ENCODE measurements at regions not wholly inside any gene's neighbourhood (a gene's known extent, or its start where the extent isn't known, plus 50 kb on each side); places are given as distances from the start of the nearest gene placed in this dataset.

DNA sequence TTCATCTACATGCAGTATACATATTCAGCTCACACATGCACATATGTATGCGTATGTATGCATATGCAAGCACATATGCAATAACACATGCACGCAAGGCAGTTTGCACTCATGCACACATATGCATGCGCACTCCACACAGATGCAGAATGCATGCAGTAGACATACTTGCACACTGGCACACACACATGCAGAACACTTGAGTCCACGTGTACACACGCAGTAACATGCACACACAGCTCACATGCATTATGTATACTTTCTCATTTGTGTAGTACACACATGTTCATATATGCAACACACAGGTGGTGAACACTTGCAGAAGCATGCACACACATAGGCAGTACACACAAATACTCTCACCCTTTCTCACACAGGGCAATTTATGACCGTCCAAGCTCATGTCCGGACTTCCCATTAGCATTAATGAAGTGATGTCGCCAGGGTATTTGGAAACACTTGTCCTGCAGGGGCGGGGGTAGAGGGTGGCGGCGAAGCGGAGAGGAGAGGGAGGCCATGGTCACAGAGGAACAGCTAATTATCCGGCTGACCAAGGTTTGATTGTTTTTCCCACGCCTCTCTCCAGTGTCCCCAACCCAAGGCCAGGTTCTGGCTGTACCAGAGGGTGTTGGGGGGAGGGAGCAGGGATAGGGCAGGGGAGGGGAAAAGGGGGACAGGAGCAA, 91.3 kb downstream of the VEGFA start:
- DNase-seq: no peak

DNA sequence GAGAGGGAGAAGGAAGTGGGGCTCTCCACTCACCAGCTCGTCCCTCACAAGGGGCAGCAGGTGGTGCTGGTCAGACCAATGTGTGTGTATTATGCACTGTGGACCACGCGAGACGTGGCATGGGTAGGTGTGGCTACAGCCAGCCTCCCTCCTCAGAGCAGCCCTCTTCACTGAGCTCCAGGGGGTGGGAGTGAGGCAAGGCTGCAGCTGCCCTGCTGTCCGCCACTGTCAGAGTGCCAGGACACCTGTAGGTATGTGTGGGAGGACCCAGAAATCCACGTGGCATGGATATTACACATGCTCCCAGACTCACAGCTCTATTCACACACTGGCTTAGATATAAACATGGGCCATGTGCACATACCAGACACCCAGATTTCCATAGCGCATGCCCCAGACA, 90.3 kb downstream of the VEGFA start:
- no peak for DNase-seq

DNA sequence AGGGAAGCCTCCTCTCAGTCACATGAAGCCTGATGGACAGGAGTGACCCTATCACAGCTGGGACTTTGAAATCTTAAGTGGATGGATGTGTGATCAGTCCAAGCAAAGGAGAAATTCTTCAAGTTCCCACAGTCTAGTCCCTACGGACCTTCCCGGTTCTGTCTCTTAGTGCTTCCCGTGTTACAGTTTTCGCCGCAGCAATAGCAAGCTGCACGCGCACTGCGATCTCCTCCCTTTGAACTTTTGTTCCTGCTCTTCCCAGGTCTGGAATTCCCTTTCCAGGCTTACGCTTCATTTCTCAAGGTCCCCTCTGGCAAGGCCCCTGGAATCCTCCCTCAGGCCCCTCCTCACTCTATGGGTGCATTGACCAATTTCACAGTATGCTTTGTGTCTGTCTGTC, 89.2 kb downstream of the VEGFA start:
- no peak for DNase-seq

DNA sequence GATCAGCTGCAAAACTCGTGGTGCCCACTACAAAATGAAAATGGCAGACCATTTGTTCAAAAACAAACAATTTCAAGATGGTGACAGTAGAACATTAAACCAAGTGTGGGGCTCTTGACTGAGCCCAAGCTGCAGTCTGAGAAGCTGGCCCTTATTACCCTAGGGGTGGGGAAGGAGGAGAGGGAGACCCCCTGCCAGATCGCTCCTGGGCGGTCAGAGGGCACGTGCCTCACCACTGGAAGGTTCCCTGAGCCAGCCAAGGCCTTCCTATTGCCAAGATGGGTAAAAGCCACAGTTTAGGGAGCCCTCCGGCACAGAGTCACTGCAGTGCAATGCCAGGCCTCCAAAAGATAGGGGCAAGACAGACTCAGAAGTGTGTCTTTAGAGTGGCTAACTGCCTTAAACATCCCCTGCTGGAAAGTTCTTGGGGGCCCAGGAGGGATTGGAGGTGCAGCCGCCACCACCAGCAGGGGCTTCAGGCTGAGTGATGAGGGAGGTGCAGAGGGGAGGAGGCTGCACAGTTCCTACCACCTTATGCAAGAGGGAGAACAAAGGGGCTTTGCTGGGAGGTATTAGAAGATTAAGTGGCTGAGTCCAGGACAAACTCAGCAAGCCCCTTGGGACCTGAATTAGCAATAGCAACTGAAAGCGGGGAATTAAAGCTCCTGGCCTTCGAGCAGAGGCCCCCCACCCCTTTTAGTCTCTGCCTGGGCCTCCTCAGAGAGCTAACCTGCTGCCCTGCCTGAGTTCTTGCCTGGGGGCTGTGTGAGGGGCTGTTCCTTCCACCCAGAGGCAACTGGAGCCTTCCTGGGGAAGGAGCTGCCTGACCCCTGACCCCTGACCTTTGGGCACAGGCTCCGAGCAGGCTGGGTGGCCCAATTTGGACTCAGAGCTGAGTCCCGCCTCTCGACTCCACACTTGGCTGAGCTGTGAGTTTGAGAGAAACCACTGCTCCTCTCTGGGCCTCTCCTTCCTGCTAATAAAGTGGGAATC, 88.4 kb downstream of the VEGFA start:
- no peak for DNase-seq

DNA sequence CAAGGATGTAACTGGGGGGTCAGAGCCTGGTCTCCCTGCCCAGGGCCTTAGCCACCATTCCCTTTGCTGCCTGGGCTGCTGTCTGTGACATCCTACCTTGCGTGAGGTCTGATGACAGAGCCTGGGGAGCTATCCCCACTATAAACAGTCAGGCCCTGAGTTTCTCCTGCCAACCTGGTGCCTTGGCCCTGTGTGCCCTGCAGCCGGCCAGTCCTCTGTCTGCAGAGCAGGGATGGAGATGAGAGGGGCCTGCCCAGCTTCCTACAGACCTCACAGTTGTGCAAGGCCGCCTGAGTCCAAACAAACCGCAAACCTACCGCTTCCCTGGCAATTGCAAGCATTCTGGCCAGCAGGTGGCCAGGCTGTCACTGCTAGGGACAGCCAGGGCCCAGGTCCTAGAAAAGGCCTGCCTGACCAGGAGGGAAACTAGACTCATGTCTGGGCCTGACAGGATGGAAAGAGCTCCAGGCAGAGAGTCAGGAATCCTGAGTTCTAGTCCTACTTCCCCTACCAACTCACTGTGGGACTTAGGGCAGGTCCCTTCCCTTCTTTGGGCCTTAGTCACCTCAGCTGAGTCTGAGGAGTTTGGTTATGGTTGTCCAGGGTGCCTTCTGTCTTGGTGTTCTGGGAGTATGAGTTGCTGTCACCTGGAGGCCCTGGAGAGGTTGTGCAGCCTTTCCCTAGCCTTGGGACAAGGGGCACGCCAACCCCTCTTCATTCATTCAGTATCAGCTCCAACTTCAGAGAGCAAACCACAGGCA, 86.2 kb downstream of the VEGFA start:
- DNase-seq: no peak

DNA sequence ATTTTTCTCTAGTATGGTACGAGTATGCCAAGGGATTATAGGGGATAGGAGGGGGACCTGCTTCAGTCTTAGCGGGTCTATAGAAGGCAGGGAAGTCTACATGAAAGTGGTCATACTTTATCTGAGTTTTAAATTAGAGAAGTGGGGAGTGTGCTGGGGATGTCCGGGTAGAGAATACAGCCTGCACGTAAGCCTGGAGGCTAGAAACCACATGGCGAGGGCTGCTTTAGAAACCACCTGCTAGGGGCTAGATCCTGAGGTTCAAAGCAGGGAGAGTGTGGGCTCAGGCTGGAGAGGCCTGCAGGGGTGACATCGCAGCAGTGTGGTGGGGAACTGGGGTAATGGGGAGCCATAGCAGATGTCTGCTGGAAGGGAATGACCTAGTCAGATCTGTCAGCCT, 85.2 kb downstream of the VEGFA start:
- no peak for DNase-seq

DNA sequence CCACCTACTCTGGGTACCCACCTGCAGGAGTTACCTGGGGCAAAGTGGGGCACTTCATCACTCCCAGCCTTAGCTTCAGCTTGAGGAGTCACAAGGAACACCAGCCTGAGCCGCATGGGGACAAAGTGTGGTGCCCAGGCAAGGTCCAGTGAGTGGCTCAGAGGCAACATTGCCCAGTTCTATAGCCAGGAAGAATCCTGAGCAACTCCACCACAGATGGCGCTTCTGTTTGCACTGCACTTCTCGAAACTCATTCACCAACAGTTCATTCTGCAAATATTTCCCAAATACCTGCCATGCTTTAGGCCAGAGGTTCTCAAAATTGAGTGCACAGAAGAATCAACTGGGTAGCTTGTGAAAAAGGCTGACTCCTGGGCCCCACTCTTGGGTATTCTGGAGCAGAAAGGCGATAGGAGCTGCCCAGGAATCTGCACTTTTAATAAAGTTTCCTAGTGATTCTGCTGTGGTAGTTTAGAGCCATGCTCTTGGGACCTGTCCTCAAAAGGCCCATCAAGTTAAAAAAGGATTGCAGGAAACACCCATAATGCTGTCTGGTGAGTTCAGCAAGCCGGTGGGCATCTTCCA, 83.1 kb downstream of the VEGFA start:
- DNase-seq: no peak

DNA sequence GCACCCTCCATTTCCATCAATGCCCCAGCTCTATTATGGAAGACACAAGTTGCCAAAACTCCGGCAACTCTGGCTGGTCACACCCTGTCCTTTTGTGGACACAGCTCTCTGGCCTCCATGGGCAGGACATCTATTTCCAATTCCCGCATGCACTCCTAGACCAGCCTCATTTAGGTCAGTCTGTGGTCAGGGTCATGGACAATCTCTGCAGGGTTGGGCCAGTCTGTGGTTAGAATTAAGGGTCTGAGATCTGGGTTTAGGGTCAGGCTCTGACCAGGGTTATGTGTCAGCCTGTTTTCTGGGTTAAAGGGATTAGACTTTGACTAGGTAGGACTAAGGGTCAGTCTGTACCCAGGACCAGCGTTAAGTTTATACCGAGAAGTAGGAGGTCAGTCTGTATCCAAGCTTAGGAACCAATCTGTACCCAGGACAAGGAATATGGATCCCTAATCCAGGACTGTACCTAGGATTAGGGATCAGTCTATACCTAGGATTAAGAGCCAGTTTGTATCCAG, 82.4 kb downstream of the VEGFA start:
- DNase-seq: no peak

DNA sequence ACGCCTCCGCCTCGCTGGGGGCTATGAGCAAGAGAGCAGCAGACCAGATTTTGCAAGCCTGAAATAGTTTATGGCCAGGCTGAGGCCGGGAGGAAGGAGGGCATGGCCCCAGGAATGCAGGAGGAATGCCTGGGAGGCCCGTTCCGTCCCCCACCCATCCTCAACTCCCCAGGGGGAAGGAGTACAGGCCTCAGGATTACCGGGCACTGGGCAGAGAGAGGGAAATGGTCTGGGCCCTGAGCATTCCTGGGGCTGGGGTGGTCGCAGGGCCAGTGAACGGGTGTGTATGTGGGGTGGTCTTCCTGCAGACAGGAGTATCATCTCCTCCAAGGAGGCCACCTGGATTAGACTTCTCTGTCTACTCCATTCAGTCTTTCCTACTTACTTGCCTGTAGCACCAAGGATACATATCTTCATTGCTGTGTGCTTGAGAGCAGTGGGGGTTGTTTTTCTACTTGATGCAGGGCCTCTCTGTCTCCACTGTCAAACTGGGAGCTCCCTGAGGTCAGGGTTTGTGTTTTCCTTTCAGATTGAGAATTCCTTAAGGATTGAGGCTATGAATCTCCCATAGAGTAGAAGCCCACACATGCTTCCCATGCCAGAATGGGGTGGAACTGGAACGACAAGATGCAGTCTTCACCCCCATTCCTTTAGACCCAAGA, 81.3 kb downstream of the VEGFA start:
- no peak for DNase-seq

DNA sequence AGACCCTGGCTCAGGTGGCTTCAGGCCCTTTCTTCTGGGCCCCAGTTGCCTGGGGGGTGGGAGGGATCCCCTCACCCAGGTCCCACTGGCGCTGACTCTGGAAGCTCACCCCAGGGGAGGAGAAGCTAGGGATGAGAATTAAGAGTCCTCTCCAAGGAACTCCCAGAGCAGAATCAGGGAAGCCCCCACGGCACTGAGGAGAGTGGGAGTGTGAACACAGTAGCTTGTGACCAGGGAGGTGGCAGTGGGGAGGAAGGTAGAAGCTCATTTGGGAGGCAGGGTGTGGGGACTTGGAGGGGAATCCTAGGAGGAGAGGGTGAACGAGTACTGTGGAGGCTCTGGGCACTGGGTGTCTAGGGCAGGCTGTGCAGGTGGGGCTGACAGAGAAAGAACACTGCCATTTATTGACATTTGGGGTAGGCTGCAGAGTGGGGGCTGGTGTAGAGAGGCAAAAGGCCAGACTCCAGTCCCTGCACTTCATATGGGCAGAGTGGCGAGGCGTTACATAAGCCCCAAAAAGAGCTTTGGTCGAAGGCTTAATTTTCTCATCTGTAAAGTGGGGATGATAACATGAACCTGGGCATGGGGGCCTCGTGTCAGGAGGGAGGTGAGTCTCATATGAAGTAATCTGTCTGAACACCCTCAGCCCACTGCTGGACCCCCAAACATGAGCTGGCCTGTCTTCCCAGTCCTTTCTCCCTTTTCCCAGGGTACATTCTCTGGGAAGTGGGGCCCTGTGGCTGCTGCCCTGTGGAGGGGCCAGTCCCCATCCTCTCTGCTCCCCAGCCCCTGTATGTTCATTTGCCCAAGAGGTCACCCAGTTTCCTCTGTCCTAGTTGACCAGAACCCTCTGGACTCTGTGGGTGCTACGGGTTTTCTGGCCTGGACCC, 80.5 kb downstream of the VEGFA start:
- DNase-seq: no peak

DNA sequence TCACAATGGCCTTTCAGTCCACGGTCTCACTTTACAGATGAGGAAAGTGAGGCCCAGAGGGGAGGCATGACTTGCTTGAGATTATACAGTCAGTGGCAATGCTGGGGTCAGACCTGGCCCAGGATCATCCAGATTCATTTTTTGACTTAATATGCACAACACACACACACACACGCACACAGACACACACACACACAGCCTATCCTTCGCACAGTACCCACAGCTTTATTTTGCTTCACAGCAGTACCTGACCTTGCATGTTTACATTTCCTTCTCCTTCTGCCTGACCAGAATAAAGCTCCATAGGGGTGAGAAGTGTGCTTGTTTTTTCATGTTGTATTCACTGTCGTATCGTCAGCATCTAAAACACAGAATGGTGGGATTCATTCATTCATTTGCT, 79.8 kb downstream of the VEGFA start:
- DNase-seq: no peak

DNA sequence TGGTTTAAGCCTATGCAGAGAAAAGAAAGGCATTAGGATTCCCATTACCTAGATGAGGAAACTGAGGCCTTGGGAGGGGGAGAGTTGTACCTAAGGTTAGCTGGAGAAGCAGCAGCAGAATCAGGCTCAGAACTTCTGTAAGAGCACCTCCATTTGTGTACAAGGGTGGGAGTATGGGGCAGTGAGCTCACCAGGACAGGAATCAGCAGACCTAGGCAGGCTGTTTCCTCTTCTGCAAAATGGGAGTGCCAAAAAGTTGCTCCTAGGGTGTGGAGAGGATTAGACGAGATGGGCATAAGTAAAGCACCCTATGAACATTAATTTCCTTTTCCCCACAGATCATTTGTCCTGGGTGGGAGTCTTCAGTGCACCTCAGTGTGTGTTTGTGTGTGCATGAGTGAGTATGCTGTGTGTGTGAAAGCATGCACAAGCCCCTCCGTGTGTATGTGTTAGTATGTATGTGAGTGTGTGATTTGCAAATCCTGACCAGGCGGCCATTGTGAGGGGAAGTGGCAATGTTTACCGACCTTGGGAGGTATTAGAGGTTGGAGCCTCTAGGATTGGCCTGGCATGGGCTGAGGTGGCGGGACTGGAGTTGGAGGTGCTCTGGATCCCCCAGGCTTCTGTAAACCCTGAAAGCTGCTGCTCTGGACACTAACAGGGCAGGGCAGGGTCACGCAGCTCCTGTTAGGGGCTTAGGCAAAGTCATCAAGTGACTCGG, 78.8 kb downstream of the VEGFA start:
- no peak for DNase-seq

DNA sequence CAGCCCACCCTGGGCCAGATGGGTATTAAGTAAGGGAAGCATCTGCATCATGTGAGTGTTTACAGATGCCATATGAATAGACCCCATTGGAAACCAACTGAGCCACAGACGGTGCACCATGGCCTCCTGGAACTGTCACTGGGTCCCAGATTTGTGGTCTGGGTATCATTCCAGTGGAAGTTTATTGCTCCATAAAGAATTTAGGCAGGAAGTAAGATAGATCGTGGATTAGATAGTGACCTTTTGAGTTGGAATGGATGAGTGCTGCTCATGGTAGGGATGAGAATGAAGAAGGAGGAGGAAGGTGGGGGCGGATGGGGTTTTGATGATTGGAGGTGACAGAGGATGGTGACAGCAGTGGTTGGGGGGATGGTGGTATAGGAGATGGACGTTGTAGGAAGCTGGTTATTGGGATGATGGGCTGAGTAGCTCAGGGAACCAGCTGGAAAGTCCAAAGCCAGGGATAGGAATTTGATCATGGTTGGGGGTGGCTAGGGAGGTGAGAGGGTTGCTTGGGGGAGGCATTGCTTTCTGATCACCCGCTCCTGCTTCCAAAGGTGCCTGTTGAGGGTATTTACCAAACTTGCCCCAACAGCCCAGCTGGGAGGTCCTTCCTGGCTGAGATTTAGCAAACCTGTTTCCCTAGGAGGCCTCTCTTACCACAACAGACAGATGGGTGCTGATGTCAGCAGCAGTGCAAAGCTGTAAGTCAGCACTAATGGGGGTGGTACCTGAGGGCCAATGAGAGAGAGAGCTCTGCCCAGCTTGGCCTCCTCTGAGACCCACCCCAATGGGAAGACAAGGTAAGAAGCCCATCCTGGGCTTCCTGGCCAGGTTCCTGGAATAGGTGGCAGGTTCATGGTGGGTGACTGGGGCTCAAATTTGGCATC, 78.0 kb downstream of the VEGFA start:
- DNase-seq: no peak

DNA sequence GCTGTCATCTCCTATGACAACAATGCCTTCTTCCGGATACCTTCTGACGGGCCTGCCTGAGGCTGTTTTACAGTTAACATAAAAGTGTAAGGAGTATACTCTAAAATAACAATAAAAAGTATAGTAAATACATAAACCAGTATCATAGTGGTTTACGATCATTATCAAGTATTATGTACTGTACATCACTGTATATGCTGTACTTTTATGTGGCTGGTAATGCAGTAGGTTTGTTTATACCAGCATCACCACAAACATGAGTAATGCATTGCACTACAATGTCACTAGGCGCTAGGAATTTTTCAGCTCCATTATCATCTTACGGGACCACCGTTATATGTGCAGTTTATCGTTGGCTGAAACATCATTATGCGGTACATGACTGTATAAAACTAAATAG, 76.5 kb downstream of the VEGFA start:
- DNase-seq: no peak

DNA sequence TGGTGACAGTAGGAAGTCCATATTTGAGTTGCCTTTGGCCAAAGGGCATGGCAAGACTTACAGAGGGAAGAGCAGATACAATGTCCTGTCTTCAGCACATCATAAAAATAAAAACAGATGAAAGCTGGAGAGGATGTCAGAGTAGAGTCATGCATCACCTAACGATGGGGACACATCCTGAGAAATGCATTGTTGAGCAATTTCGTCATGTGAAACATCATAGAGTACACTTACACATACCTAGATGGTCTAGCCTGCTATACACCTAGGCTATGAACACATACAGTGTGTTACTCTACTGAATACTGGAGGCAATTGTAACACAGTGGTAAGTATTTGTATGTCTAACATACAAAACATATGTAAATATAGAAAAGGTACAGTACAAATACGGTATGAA, 75.6 kb downstream of the VEGFA start:
- DNase-seq: no peak

DNA sequence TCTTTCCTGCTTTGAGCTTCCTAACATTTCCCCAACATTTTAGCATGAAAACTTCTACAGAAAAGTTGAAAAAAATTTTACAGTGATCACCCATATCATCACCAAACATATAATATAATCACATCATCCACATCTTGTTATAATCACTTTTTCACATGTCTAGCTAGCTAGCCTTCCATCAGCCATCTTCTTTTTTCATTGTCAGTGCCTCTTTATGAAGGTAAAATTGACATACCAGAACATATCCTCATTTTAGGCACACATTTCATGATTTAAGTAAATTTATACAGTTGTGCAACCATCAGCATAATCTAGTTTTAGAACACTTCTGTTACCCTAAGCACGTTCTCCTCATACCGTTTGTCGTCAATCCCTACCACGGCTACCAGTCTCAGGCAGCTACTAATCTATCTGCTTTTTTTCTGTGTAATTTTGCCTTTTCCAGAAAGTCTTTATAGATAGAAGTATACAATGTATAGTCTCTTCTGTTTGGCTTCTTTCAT, 73.7 kb downstream of the VEGFA start:
- DNase-seq: no peak

DNA sequence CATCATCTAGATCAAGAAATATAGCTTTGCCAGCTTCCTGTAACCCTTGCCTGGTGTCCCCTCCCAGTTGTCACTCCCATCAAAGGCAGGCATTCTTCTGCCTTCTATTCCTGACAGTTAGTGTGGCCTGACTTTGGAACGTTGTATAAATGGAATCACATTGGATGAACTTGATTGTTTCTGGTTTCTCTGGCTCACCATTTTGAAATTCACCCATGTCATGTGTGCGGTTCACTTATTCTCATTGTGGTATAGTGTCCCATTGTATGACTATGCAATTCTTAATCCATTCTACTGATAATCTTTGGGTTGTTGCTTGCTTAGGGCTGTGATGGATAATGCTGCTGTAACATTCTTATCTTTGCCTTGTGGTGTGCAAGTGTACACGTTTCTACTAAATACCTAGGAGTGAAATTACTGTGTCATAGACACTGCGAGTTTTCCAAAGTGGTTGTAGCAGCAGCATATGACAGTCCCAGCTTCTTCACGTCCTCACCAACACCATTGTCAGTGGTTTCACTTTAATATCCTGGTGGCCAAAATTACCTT, 73.2 kb downstream of the VEGFA start:
- no peak for DNase-seq

DNA sequence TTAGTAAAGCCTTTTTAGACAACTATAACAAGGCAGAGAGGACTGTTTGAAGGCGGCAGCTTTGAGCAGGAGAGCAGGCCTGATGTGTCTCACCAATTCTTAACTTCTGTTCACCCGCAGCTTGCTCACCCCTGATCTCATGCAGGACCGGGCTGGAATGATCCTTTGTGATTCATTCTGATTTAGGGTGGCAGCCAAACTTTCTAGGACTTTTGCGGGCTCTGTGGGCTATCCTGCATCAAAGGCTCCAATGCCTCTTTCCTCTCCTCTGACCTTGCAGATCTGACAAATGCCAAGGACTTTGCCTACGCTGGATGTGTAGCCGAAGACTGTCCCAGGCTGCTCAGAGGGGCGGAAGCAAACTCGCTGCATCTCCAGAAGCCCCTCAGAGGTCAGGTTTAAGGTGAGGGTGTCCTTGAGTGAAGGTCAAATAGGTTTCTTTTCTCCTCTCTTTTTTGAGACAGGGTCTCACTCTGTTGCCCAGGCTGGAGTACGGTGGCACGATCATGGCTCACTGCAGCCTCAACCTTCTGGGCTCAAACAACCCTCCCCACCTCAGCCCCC, 72.3 kb downstream of the VEGFA start:
- no peak for DNase-seq
